ENCODE measurements at regions not wholly inside any gene's neighbourhood (a gene's known extent, or its start where the extent isn't known, plus 50 kb on each side); places are given as distances from the start of the nearest gene placed in this dataset.

- POLR2A ChIA-PET: no interaction called here
- ATAC-seq (no peak), DNase-seq (no peak)
- H3K4me3 ChIP-seq (ENCODE audit: low read length): no peak overlapping the region
- no peaks in the 10 kb centered on the region for H3K36me3 ChIP-seq (ENCODE audit: control insufficient read depth in 2 of 3, insufficient read depth in 3 of 3, low read length in 3 of 3)
- Mint-ChIP-seq H3K4me1 (no peaks in the 10 kb centered on the region), H3K27ac (no peak overlapping the region), H3K36me3 (no peaks in the 10 kb centered on the region), H3K9me3 (no peaks in the 10 kb centered on the region), H3K27me3 (peaks cover 6 to 18% (median 11%) of the 10 kb centered on the region in 5 donors), H3K4me3 (no peak overlapping the region)
- no peak overlapping the region for H3K27ac ChIP-seq (ENCODE audit: low read depth, low read length)
- CTCF ChIA-PET: no interaction called here
- intact Hi-C loops (cut with micrococcal nuclease): no loop called here
- no peaks in the 10 kb centered on the region for H3K9me3 ChIP-seq (ENCODE audit: control insufficient read depth in 2 of 3, low read length in 3 of 3)
- no peaks in the 10 kb centered on the region for H3K27me3 ChIP-seq (ENCODE audit: control insufficient read depth in 2 of 2, insufficient read depth in 2 of 2, low read length in 2 of 2)
- H3K4me1 ChIP-seq (ENCODE audit: control insufficient read depth in 2 of 2, insufficient read depth in 2 of 2, low read length in 2 of 2): no peaks in the 10 kb centered on the region
Measured at GRCh38 chr10:128839701-128840100, 627.3 kb upstream of the MGMT start.

- H3K4me1 ChIP-seq (ENCODE audit: control insufficient read depth in 2 of 2, insufficient read depth in 2 of 2, low read length in 2 of 2): no peaks in the 10 kb centered on the region
- H3K36me3 Mint-ChIP-seq: no peaks in the 10 kb centered on the region
- no peaks in the 10 kb centered on the region for H3K27me3 ChIP-seq (ENCODE audit: control insufficient read depth in 2 of 2, insufficient read depth in 2 of 2, low read length in 2 of 2)
- no peaks in the 10 kb centered on the region for H3K36me3 ChIP-seq (ENCODE audit: control insufficient read depth in 2 of 3, insufficient read depth in 3 of 3, low read length in 3 of 3)
- H3K9me3 Mint-ChIP-seq: no peaks in the 10 kb centered on the region
- no peaks in the 10 kb centered on the region for H3K4me1 Mint-ChIP-seq
- no peak overlapping the region for H3K4me3 ChIP-seq (ENCODE audit: low read length)
- ChIA-PET POLR2A (no interaction called here), CTCF (no interaction called here)
- intact Hi-C loops (cut with micrococcal nuclease): no loop called here
- peaks cover 6 to 18% (median 11%) of the 10 kb centered on the region in 5 donors for H3K27me3 Mint-ChIP-seq
- H3K9me3 ChIP-seq (ENCODE audit: control insufficient read depth in 2 of 3, low read length in 3 of 3): no peaks in the 10 kb centered on the region
- H3K4me3 Mint-ChIP-seq: no peak overlapping the region
- DNase-seq (no peak), ATAC-seq (no peak)
- no peak overlapping the region for H3K27ac Mint-ChIP-seq
- no peak overlapping the region for H3K27ac ChIP-seq (ENCODE audit: low read depth, low read length)
Measured at GRCh38 chr10:128843972-128844371, 623.1 kb upstream of the MGMT start.

DNA sequence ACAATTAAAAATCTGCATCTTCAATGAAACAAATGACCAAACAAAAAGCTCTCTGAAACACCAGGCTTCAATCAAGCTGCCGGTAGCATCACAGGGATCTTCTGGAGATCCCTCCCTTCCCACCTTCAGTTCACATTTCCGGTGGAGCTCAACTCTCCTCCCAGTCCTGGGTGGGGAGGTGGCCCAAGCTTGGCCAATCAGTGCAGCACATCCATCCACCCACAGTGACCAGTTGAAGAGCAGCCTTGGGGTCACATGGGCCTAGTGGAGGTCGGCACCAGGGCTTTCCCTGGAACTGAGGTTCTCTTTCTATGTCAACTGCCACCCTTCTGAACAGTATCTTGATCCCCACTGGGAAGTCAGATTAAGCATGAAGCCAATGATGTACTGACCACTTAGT lies 620.1 kb upstream of the MGMT start:
- Histone ChIP-seq H3K27me3 (ENCODE audit: control insufficient read depth in 2 of 2, insufficient read depth in 2 of 2, low read length in 2 of 2) (no peaks in the 10 kb centered on the region), H3K36me3 (ENCODE audit: control insufficient read depth in 2 of 3, insufficient read depth in 3 of 3, low read length in 3 of 3) (no peaks in the 10 kb centered on the region), H3K9me3 (ENCODE audit: control insufficient read depth in 2 of 3, low read length in 3 of 3) (no peaks in the 10 kb centered on the region), H3K27ac (ENCODE audit: low read depth, low read length) (no peak overlapping the region), H3K4me3 (ENCODE audit: low read length) (no peak overlapping the region), H3K4me1 (ENCODE audit: control insufficient read depth in 2 of 2, insufficient read depth in 2 of 2, low read length in 2 of 2) (no peaks in the 10 kb centered on the region)
- Mint-ChIP-seq H3K4me3 (no peak overlapping the region), H3K27ac (no peak overlapping the region), H3K27me3 (peaks cover 0 to 12% (median 5%) of the 10 kb centered on the region in 5 donors), H3K4me1 (no peaks in the 10 kb centered on the region), H3K36me3 (no peaks in the 10 kb centered on the region), H3K9me3 (peaks cover 0 to 2% (median 0%) of the 10 kb centered on the region in 11 donors)
- DNase-seq: no peak
- ATAC-seq: no peak
- ChIA-PET CTCF (no interaction called here), POLR2A (no interaction called here)
- intact Hi-C loops (cut with micrococcal nuclease): no loop called here

DNA sequence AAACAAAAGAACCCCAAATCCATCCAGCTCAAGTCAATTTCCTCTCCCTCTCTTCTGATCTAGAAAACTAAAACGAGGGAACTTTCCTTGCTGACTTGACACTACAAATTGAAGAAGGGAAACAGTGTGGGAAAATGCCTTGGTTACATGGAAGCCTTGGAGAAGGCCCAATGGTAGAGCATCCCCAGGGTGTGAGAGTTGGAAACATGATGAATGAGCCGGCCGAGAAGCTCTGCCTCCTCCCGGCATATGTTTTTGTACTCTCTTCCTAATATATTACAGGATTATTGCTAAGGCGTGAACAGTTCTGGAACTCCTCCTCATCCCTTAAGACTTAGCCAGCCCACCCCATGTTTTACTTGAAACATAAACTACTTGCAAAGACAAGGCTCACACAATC lies 618.2 kb upstream of the MGMT start:
- H3K9me3 ChIP-seq (ENCODE audit: control insufficient read depth in 2 of 3, low read length in 3 of 3): no peaks in the 10 kb centered on the region
- ATAC-seq: no peak
- Mint-ChIP-seq H3K27me3 (peaks cover 0 to 6% (median 0%) of the 10 kb centered on the region in 5 donors), H3K27ac (no peak overlapping the region), H3K4me1 (no peaks in the 10 kb centered on the region), H3K36me3 (no peaks in the 10 kb centered on the region), H3K4me3 (no peak overlapping the region), H3K9me3 (peaks cover 0 to 2% (median 0%) of the 10 kb centered on the region in 11 donors)
- POLR2A ChIA-PET: no interaction called here
- CTCF ChIA-PET: no interaction called here
- no peak for DNase-seq
- H3K36me3 ChIP-seq (ENCODE audit: control insufficient read depth in 2 of 3, insufficient read depth in 3 of 3, low read length in 3 of 3): no peaks in the 10 kb centered on the region
- H3K4me3 ChIP-seq (ENCODE audit: low read length): no peak overlapping the region
- intact Hi-C loops (cut with micrococcal nuclease): no loop called here
- H3K27me3 ChIP-seq (ENCODE audit: control insufficient read depth in 2 of 2, insufficient read depth in 2 of 2, low read length in 2 of 2): no peaks in the 10 kb centered on the region
- H3K27ac ChIP-seq (ENCODE audit: low read depth, low read length): no peak overlapping the region
- no peaks in the 10 kb centered on the region for H3K4me1 ChIP-seq (ENCODE audit: control insufficient read depth in 2 of 2, insufficient read depth in 2 of 2, low read length in 2 of 2)

GRCh38 chr10:128850647-128851046 lies 616.4 kb upstream of the MGMT start:
- H3K27ac Mint-ChIP-seq: no peak overlapping the region
- ATAC-seq (no peak), DNase-seq (no peak)
- no peaks in the 10 kb centered on the region for H3K36me3 Mint-ChIP-seq
- ChIA-PET POLR2A (no interaction called here), CTCF (no interaction called here)
- no peaks in the 10 kb centered on the region for H3K4me1 Mint-ChIP-seq
- Histone ChIP-seq H3K9me3 (ENCODE audit: control insufficient read depth in 2 of 3, low read length in 3 of 3) (no peaks in the 10 kb centered on the region), H3K36me3 (ENCODE audit: control insufficient read depth in 2 of 3, insufficient read depth in 3 of 3, low read length in 3 of 3) (no peaks in the 10 kb centered on the region), H3K27ac (ENCODE audit: low read depth, low read length) (no peak overlapping the region), H3K4me3 (ENCODE audit: low read length) (no peak overlapping the region), H3K4me1 (ENCODE audit: control insufficient read depth in 2 of 2, insufficient read depth in 2 of 2, low read length in 2 of 2) (no peaks in the 10 kb centered on the region), H3K27me3 (ENCODE audit: control insufficient read depth in 2 of 2, insufficient read depth in 2 of 2, low read length in 2 of 2) (no peaks in the 10 kb centered on the region)
- H3K4me3 Mint-ChIP-seq: no peak overlapping the region
- H3K9me3 Mint-ChIP-seq: peaks cover 0 to 2% (median 0%) of the 10 kb centered on the region in 11 donors
- H3K27me3 Mint-ChIP-seq: peaks cover 0 to 6% (median 0%) of the 10 kb centered on the region in 5 donors
- intact Hi-C loops (cut with micrococcal nuclease): no loop called here

DNA sequence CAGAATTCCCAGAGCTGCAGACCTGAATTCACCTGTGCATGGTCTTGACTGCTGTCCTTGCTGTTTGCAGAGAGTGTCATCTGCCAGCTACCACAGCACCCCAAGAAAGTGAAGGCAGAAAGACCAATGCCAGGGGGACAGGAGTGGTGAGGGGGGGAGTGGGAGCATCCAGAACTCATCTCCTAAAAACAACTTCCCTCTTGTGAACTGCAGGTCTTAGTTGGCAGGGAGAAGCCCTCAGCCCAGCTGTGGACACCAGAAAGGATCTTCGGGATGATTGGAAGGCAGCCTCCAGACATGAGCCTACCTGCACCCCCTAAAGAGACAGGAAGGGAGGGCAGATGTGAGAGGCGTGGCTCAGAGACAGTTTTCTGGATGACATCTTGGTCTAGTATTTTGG lies 615.8 kb upstream of the MGMT start:
- Mint-ChIP-seq H3K4me3 (no peak overlapping the region), H3K4me1 (no peaks in the 10 kb centered on the region), H3K27ac (no peak overlapping the region), H3K27me3 (peaks cover 0 to 7% (median 0%) of the 10 kb centered on the region in 5 donors), H3K9me3 (peaks cover 0 to 2% (median 0%) of the 10 kb centered on the region in 11 donors), H3K36me3 (no peaks in the 10 kb centered on the region)
- intact Hi-C loops (cut with micrococcal nuclease): no loop called here
- ATAC-seq: no peak
- Histone ChIP-seq H3K9me3 (ENCODE audit: control insufficient read depth in 2 of 3, low read length in 3 of 3) (no peaks in the 10 kb centered on the region), H3K36me3 (ENCODE audit: control insufficient read depth in 2 of 3, insufficient read depth in 3 of 3, low read length in 3 of 3) (no peaks in the 10 kb centered on the region), H3K27ac (ENCODE audit: low read depth, low read length) (no peak overlapping the region), H3K4me1 (ENCODE audit: control insufficient read depth in 2 of 2, insufficient read depth in 2 of 2, low read length in 2 of 2) (no peaks in the 10 kb centered on the region), H3K4me3 (ENCODE audit: low read length) (no peak overlapping the region), H3K27me3 (ENCODE audit: control insufficient read depth in 2 of 2, insufficient read depth in 2 of 2, low read length in 2 of 2) (no peaks in the 10 kb centered on the region)
- CTCF ChIA-PET: no interaction called here
- POLR2A ChIA-PET: no interaction called here
- DNase-seq: no peak

- POLR2A ChIA-PET: no interaction called here
- ATAC-seq: no peak
- intact Hi-C loops (cut with micrococcal nuclease): no loop called here
Measured at GRCh38 chr10:128851726-128852125, 615.3 kb upstream of the MGMT start.

More at GRCh38 chr10:128851726-128852125, 615.3 kb upstream of the MGMT start:
- H3K4me1 Mint-ChIP-seq: no peaks in the 10 kb centered on the region
- no peaks in the 10 kb centered on the region for H3K9me3 ChIP-seq (ENCODE audit: control insufficient read depth in 2 of 3, low read length in 3 of 3)
- H3K36me3 Mint-ChIP-seq: no peaks in the 10 kb centered on the region
- H3K36me3 ChIP-seq (ENCODE audit: control insufficient read depth in 2 of 3, insufficient read depth in 3 of 3, low read length in 3 of 3): no peaks in the 10 kb centered on the region
- CTCF ChIA-PET: no interaction called here
- H3K27ac ChIP-seq (ENCODE audit: low read depth, low read length): no peak overlapping the region
- no peak overlapping the region for H3K4me3 ChIP-seq (ENCODE audit: low read length)
- no peak for DNase-seq
- no peak overlapping the region for H3K4me3 Mint-ChIP-seq
- no peaks in the 10 kb centered on the region for H3K27me3 ChIP-seq (ENCODE audit: control insufficient read depth in 2 of 2, insufficient read depth in 2 of 2, low read length in 2 of 2)
- peaks cover 0 to 2% (median 0%) of the 10 kb centered on the region in 11 donors for H3K9me3 Mint-ChIP-seq
- peaks cover 0 to 10% (median 2%) of the 10 kb centered on the region in 5 donors for H3K27me3 Mint-ChIP-seq
- H3K27ac Mint-ChIP-seq: no peak overlapping the region
- no peaks in the 10 kb centered on the region for H3K4me1 ChIP-seq (ENCODE audit: control insufficient read depth in 2 of 2, insufficient read depth in 2 of 2, low read length in 2 of 2)
